IPS DF 4.7 (cell line): ENCODE measurements at regions not wholly inside any gene's neighbourhood (a gene's known extent, or its start where the extent isn't known, plus 50 kb on each side); places are given as distances from the start of the nearest gene placed in this dataset.

Source experiments
- DNase-seq: peaks from one replicate; pipeline ENCODE4 v3.0.0-alpha.2; 2013; ENCODE audit warnings: low spot score; ENCODE audit errors: extremely low read depth

- DNase-seq, result no peak
Observed at GRCh38 chr9:22395687-22396141, 50.9 kb upstream of the DMRTA1 start.
